IPS-18a (cell line): ENCODE measurements at regions not wholly inside any gene's neighbourhood (a gene's known extent, or its start where the extent isn't known, plus 50 kb on each side); places are given as distances from the start of the nearest gene placed in this dataset.

Source experiments
- H3K27ac ChIP-seq: one replicate; pipeline ENCODE4 v1.5.1; 2013; ENCODE audit warnings: low read length
- H3K27me3 ChIP-seq: one replicate; pipeline ENCODE4 v1.6.1; 2013; ENCODE audit warnings: mild to moderate bottlenecking, low read length; ENCODE audit not compliant: control insufficient read depth, insufficient read depth
- H3K36me3 ChIP-seq: one replicate; pipeline ENCODE4 v1.6.1; 2013; ENCODE audit warnings: low read depth, low read length; ENCODE audit not compliant: control insufficient read depth
- H3K4me1 ChIP-seq: one replicate; pipeline ENCODE4 v1.6.1; 2013; ENCODE audit warnings: low read depth, low read length; ENCODE audit not compliant: control insufficient read depth
- H3K4me3 ChIP-seq: one replicate; pipeline ENCODE4 v1.5.1; 2013; ENCODE audit warnings: low read length
- H3K9ac ChIP-seq: one replicate; pipeline ENCODE4 v1.6.1; 2013; ENCODE audit warnings: mild to moderate bottlenecking, low read length, moderate library complexity
- H3K9me3 ChIP-seq: one replicate; pipeline ENCODE4 v1.6.1; 2013; ENCODE audit warnings: low read depth, low read length; ENCODE audit not compliant: control insufficient read depth

DNA sequence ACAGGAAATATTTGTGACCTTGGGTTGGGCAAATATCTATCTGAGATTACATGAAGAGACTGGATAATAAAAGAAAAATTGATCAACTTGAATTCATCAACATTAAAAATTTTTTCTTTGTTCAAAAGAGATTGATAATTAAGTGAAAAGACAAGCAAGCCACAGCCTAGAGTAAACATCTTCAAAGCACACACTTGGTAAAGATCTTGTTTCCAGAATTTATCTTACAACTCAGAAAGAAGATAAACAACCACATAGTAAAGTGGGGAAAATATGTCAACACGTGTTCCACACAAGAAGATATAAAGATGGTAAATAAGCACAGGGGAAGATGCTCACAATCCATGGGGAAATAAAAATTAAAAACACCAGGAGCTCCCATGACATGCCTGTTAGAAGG, 195.9 kb downstream of the SOX11 start:
- Histone ChIP-seq H3K9me3 (no peaks in the 10 kb centered on the region), H3K27me3 (no peaks in the 10 kb centered on the region), H3K27ac (no peak overlapping the region), H3K36me3 (no peaks in the 10 kb centered on the region), H3K4me1 (peaks cover 18% of the 10 kb centered on the region), H3K9ac (no peak overlapping the region), H3K4me3 (no peak overlapping the region)

DNA sequence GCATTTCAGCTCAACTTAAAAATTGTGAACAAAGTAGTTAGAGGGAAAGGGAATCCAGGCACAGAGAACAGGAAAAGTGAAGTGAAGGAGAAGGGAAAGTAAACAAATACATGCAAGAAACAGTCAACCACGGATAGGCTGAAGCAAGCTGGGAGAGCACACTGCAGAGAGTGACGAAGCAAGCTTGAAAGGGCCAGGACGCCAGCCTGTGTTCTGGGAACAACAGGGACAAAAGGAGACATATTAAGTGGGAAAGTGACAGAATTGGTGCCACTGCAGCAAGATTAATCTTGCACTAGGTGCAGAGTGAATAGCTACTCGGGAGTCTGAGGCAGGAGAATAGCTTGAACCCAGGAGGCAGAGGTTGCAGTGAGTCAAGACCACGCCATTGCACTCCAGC, 197.3 kb downstream of the SOX11 start:
- H3K27me3 ChIP-seq = no peaks in the 10 kb centered on the region
- no peak overlapping the region for H3K9ac ChIP-seq
- H3K9me3 ChIP-seq = no peaks in the 10 kb centered on the region
- peaks cover 18% of the 10 kb centered on the region for H3K4me1 ChIP-seq
- no peak overlapping the region for H3K4me3 ChIP-seq
- no peak overlapping the region for H3K27ac ChIP-seq
- H3K36me3 ChIP-seq = no peaks in the 10 kb centered on the region

DNA sequence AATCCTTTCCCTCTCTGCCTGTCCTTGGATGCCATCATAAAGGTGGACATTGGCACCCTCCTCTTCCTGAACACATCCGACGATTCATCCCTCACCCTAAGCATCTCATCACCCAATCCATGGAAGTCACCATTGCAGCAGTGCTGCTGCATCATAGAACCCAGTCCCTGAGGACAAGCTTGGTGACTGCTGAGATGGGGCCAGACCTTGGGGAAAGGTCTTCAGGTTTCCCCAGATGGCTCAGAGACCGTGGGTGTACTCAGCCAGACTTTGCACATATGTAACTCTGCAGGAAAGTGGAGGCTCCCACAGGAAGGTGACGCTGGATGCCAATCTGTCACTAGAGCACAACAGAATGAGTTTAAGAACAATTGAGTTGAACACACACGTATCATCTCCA, 202.2 kb downstream of the SOX11 start:
- Histone ChIP-seq H3K36me3 (no peaks in the 10 kb centered on the region), H3K9me3 (no peaks in the 10 kb centered on the region), H3K9ac (no peak overlapping the region), H3K4me1 (no peaks in the 10 kb centered on the region), H3K27me3 (no peaks in the 10 kb centered on the region), H3K4me3 (no peak overlapping the region), H3K27ac (no peak overlapping the region)

DNA sequence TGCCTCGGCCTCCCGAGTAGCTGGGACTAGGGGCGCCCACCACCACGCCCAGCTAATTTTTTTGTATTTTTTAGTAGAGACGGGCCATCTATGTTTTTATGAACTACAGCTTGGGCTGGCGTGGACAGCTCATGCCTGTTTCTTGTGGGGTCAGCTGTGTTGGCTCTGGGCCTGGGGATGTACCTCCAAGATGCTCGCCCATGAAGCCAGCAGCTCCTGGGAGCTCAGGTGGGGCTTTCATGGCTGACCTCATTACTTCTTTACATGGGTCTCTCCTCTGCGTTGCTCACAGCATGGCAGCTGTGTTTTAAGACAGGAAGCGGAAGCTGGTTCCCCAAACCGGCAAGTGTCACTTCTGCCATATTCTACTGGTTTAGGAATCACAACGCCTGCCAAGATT, 203.1 kb downstream of the SOX11 start:
- Histone ChIP-seq H3K4me3 (no peak overlapping the region), H3K27me3 (no peaks in the 10 kb centered on the region), H3K27ac (no peak overlapping the region)

DNA sequence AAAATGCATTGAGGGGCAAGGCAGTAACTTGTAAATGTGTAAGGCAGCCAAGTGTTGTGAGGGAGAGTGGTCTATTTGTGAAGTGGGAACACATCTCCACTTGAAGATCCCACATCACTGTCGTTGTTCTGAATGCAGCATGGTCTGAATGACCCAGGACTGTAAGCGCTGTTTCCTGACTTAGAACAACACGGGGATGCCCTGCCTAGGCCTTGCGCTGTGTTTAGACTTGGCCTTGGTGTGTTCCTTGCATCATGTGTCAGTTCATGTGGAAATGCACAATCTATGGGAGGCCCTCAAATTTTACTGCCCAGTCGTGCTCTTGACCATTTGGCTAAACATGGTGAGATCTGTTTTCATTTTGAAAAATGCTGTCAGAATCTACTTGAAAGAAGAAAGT, 205.1 kb downstream of the SOX11 start:
- Histone ChIP-seq H3K9me3 (no peaks in the 10 kb centered on the region), H3K27ac (no peak overlapping the region), H3K27me3 (no peaks in the 10 kb centered on the region), H3K4me3 (no peak overlapping the region), H3K4me1 (no peaks in the 10 kb centered on the region), H3K36me3 (no peaks in the 10 kb centered on the region), H3K9ac (no peak overlapping the region)

More for the DNA sequence above, 203.1 kb downstream of the SOX11 start:
- Histone ChIP-seq H3K4me1 (no peaks in the 10 kb centered on the region), H3K36me3 (no peaks in the 10 kb centered on the region), H3K9me3 (no peaks in the 10 kb centered on the region), H3K9ac (no peak overlapping the region)

DNA sequence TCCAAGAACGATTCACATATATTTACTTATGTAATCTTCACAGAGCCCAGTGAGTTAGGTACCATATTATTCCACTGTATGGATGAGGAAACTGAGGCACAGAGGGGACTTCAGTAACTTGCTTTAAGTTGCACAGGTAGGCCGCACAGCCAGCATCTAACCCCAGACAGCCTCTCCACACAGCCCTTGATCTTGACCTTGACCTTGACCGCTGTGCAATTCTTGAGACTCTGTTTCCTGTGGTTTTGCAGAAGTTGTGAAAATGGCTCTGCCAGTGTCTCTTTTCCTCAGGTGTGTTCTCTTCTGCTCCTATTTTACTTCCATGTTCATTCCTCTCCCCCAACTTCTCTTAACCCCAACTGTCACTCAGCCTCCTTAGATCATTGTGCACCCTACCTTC, 206.5 kb downstream of the SOX11 start:
- H3K4me1 ChIP-seq = no peaks in the 10 kb centered on the region
- no peaks in the 10 kb centered on the region for H3K36me3 ChIP-seq
- H3K4me3 ChIP-seq = no peak overlapping the region
- H3K9ac ChIP-seq = no peak overlapping the region
- H3K27me3 ChIP-seq = no peaks in the 10 kb centered on the region
- no peaks in the 10 kb centered on the region for H3K9me3 ChIP-seq
- no peak overlapping the region for H3K27ac ChIP-seq

DNA sequence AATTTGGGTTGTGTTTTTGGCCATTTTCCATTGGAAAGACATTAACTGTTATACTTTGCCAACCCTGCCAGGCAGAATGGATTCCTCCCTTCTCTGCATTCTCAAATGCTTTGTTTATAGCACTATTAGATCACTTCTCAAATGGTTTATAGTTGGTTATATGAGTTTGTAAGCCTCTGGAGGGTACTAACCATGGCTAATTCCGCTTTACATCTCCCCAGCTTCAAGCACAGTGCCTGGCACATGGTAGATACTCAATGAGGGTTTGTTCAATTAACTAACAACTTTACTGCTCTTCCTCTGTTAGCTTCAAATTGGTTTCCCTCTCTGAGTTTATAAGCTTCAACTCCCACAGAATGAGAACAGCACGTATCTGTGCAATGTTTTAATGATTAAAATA, 213.5 kb downstream of the SOX11 start:
- Histone ChIP-seq H3K4me1 (no peaks in the 10 kb centered on the region), H3K27me3 (peaks cover under 1% of the 10 kb centered on the region), H3K9ac (no peak overlapping the region), H3K27ac (no peak overlapping the region), H3K36me3 (no peaks in the 10 kb centered on the region), H3K9me3 (no peaks in the 10 kb centered on the region), H3K4me3 (no peak overlapping the region)

DNA sequence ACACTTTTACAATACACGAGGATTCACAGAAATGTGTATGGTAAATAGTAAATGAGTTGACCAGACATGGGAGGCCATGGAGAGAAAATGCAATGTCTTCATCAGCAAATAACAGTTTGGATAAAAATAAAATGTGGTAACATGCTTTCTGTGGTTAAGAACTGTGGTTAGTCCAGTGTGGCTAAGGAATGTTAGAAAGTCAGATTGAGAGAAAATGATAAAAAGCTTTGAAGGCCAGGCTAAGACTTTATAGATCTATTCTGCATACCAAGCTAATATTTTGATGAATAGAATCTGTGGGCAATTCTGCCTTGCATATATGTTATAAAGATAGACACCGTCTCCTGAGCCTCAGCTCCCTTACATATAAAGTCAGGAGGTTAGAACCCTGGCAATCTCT, 215.9 kb downstream of the SOX11 start:
- Histone ChIP-seq H3K27ac (no peak overlapping the region), H3K27me3 (peaks cover 25% of the 10 kb centered on the region), H3K4me1 (no peaks in the 10 kb centered on the region), H3K9me3 (no peaks in the 10 kb centered on the region), H3K4me3 (no peak overlapping the region), H3K36me3 (no peaks in the 10 kb centered on the region), H3K9ac (no peak overlapping the region)

DNA sequence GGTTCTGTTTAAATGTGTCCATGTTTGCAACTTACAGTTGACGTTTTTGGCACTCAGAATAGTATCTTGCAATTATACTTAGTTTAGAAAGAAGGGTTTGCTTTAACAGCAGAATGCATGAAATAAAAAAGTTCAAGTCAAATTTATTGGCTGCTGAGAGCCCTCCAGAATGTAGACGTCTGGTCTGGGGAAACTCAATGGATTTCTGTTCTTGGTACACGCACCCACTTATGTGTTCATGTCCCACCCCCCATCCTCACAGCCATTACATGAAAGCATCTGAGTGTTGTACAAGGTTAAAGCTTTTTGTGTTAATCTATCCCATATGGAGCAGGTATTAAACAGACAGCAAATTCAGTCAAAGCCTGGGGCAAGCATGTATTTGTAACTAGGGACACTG, 219.5 kb downstream of the SOX11 start:
- H3K27me3 ChIP-seq = peaks cover 47% of the 10 kb centered on the region
- no peaks in the 10 kb centered on the region for H3K9me3 ChIP-seq
- no peak overlapping the region for H3K9ac ChIP-seq
- H3K4me3 ChIP-seq = no peak overlapping the region
- H3K27ac ChIP-seq = no peak overlapping the region
- peaks cover 24% of the 10 kb centered on the region for H3K4me1 ChIP-seq
- H3K36me3 ChIP-seq = no peaks in the 10 kb centered on the region

DNA sequence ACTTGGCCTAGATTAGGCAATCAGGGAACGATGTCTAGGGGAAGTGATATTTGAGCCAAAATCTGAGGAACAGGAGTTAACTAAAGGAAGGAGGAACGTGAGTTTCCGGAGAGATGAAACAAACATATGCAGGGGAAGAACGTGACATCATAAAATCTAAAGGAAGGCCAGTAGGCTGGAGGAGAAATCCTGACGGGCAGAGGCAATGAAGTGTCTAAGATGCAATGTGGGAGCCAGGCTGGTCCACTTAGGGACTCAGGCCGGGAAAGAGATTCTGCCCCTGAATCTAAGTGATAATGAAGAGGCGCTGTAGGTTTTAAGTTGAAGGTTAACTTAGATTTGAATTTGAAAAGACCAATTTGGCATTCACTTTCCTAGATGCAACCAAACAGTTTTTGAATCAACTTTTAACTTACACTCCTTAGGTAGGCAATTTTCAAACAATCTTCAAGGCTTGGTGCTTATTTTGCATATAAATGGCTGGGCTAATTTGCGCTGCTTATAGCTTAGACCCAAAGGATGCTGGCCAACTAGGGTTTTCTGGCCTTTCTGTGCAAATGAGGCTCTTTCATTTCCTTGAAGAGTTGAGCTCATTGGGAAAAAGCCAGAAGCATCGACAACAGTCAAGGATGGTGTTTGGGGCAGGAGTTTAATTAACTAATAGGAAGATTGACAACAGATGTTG, 221.7 kb downstream of the SOX11 start:
- Histone ChIP-seq H3K27ac (no peak overlapping the region), H3K36me3 (no peaks in the 10 kb centered on the region), H3K9ac (no peak overlapping the region), H3K9me3 (no peaks in the 10 kb centered on the region), H3K4me3 (no peak overlapping the region), H3K4me1 (peaks cover 24% of the 10 kb centered on the region), H3K27me3 (peaks cover 47% of the 10 kb centered on the region)

DNA sequence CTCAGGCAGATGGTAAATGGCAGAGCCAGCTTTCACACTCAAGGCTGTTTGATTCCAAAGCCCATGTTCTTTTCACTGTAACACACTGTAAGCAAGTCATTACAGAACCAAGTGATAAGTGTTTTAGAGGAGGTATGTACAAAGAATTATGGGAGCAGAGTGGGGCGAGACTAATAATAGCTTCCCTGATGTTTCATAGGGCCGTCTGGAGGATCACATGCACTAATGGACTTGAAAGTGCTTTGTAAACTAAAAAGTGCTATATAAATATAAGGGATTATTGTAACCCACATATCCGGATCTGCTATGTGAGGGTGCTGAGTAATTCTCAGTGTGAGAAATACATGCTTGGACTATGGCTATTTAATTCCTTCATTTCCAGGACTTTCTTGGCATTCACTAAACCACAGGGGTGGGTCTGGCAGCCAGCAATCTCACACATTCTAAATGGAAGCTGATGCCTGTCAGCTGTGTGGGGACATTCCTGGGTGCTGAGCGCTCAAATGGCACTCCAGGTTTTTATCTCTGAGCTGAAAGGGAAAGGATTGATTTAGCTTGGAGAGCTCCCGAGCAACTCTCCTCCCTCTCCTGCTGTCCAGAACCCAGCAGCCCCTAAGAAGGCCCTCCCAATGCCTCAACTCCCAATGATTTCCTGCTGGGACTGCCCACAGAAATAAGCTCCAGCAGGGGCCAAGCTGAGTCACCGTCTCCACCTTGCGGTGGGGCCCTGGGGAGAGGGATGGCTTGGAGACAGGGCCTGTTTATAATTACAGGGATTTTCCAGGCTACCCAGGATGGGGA, 222.8 kb downstream of the SOX11 start:
- no peaks in the 10 kb centered on the region for H3K36me3 ChIP-seq
- H3K27ac ChIP-seq = no peak overlapping the region
- H3K4me3 ChIP-seq = no peak overlapping the region
- H3K9ac ChIP-seq = no peak overlapping the region
- peaks cover 24% of the 10 kb centered on the region for H3K4me1 ChIP-seq
- H3K27me3 ChIP-seq = peaks cover 47% of the 10 kb centered on the region
- H3K9me3 ChIP-seq = no peaks in the 10 kb centered on the region

DNA sequence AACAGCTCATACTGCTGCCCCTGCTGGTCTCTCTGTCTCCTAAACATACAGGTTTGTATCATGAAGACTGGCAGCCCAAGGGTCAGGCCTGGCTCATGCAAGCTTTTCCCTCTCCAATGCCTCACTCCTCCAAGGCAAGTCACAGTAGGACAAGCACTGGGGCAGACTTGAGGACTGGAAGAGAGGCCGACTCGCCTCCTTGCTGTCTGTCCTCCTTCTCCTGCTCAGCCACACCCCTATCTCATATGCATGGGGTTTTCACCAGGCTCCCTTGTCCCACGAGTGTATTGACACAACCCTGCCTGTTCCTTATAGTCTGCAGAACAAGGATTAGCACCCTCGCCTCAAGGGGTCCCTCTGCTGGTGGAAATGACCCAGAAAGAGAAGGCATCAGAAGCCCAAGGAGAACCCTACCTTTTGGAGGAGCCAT, 223.7 kb downstream of the SOX11 start:
- H3K4me3 ChIP-seq = no peak overlapping the region
- H3K4me1 ChIP-seq = peaks cover 24% of the 10 kb centered on the region
- no peaks in the 10 kb centered on the region for H3K36me3 ChIP-seq
- no peak overlapping the region for H3K27ac ChIP-seq
- peaks cover 44% of the 10 kb centered on the region for H3K27me3 ChIP-seq
- no peak overlapping the region for H3K9ac ChIP-seq
- H3K9me3 ChIP-seq = no peaks in the 10 kb centered on the region
